Liver (tissue), 8 donors: ENCODE measurements at regions not wholly inside any gene's neighbourhood (a gene's known extent, or its start where the extent isn't known, plus 50 kb on each side); places are given as distances from the start of the nearest gene placed in this dataset.

Source experiments
- DNase-seq: peaks from one replicate; pipeline ENCODE4 v3.0.0-alpha.2; 2017; ENCODE audit warnings: low spot score
- H3K27ac ChIP-seq, 2 donors: one replicate each; pipeline ENCODE4 v1.7.0; 2013; ENCODE audit warnings: inconsistent platforms in 2 of 2, low read length in 2 of 2, control low read depth in 1 of 2, low read depth in 1 of 2, mild to moderate bottlenecking in 1 of 2
- H3K27me3 ChIP-seq, 4 donors: one replicate each; pipeline versions ENCODE4 v1.6.1 to v1.7.0; 2013; ENCODE audit warnings: low read length in 3 of 4, inconsistent platforms in 1 of 4, mild to moderate bottlenecking in 1 of 4, moderate library complexity in 1 of 4; ENCODE audit not compliant: control insufficient read depth in 4 of 4, insufficient read depth in 4 of 4
- H3K36me3 ChIP-seq, 4 donors: one replicate each; pipeline versions ENCODE4 v1.6.1 to v1.7.0; 2013; ENCODE audit warnings: low read length in 3 of 4, mild to moderate bottlenecking in 3 of 4, low read depth in 1 of 4, moderate library complexity in 1 of 4; ENCODE audit not compliant: control insufficient read depth in 4 of 4, insufficient read depth in 3 of 4
- H3K4me1 ChIP-seq, 4 donors: one replicate each; pipeline versions ENCODE4 v1.6.1 to v1.7.0; 2013; ENCODE audit warnings: low read length in 3 of 4, mild to moderate bottlenecking in 3 of 4, moderate library complexity in 1 of 4; ENCODE audit not compliant: control insufficient read depth in 4 of 4, insufficient read depth in 4 of 4
- H3K4me3 ChIP-seq, 3 donors: one replicate each; pipeline versions ENCODE4 v1.6.1 to v1.7.0; 2013; ENCODE audit warnings: low read length in 3 of 3, control low read depth in 1 of 3, low read depth in 1 of 3, mild to moderate bottlenecking in 1 of 3
- H3K9ac ChIP-seq, 2 donors: one replicate each; pipeline ENCODE4 v1.7.0; 2013; ENCODE audit warnings: low read length in 2 of 2, mild to moderate bottlenecking in 2 of 2, moderate library complexity in 2 of 2, control low read depth in 1 of 2, low read depth in 1 of 2
- H3K9me3 ChIP-seq, 4 donors: one replicate each; pipeline versions ENCODE4 v1.6.1 to v1.7.0; 2013; ENCODE audit warnings: low read length in 3 of 4; ENCODE audit not compliant: control insufficient read depth in 4 of 4
- EGR1 ChIP-seq, 2 donors: IDR thresholded peaks; 2 replicates each; pipeline ENCODE4 v1.6.1; 2016 to 2018; ENCODE audit warnings: antibody characterized with exemption in 2 of 2, low read depth in 2 of 2
- FOXA1 ChIP-seq: IDR thresholded peaks from 2 replicates; pipeline ENCODE4 v1.6.1; 2016; ENCODE audit warnings: antibody characterized with exemption
- HNF4G ChIP-seq: IDR thresholded peaks from 2 replicates; pipeline ENCODE4 v1.6.1; 2016; ENCODE audit warnings: antibody characterized with exemption
- JUND ChIP-seq, 2 donors: IDR thresholded peaks; 2 replicates each; pipeline ENCODE4 v1.6.1; 2016; ENCODE audit warnings: antibody characterized with exemption in 2 of 2
- NR2F2 ChIP-seq: IDR thresholded peaks from 2 replicates; pipeline ENCODE4 v1.6.1; 2016; ENCODE audit warnings: antibody characterized with exemption
- RAD21 ChIP-seq, 2 donors: IDR thresholded peaks; 2 replicates each; pipeline ENCODE4 v1.6.1; 2016; ENCODE audit warnings: antibody characterized with exemption in 2 of 2, mild to moderate bottlenecking in 2 of 2
- TAF1 ChIP-seq: conservative IDR thresholded peaks from 2 replicates; pipeline ENCODE4 v1.6.1; 2016; ENCODE audit warnings: antibody characterized with exemption, mild to moderate bottlenecking
- YY1 ChIP-seq: IDR thresholded peaks from 2 replicates; pipeline ENCODE4 v1.6.1; 2016; ENCODE audit warnings: antibody characterized with exemption, mild to moderate bottlenecking
- WGBS: extraction: QIAGEN DNeasy Blood & Tissue Kit; methylation state at CpG from one replicate; pipeline ENCODE4 v1.1.7; 2013; 5-methylcytosine and 5-hydroxymethylcytosine counted together
- TF ChIP-seq, protein P1 (sequence below): IDR thresholded peaks from 2 replicates; pipeline ENCODE4 v1.6.1; 2016; ENCODE audit warnings: antibody characterized with exemption
- TF ChIP-seq, protein P2 (sequence below): fragments of 150-350 bp; IDR thresholded peaks from 2 replicates; pipeline ENCODE4 v1.5.1; 2017; ENCODE audit warnings: improper control_type of control experiment, low read depth, low read length; ENCODE audit not compliant: missing input control
- TF ChIP-seq, protein P3 (sequence below): IDR thresholded peaks from 2 replicates; pipeline ENCODE4 v1.6.1; 2016; ENCODE audit warnings: antibody characterized with exemption
- TF ChIP-seq, protein P4 (sequence below): IDR thresholded peaks from 2 replicates; pipeline ENCODE4 v1.6.1; 2016; ENCODE audit warnings: antibody characterized with exemption, mild to moderate bottlenecking
- donor health status: healthy.
- donor health status: healthy.
- donor health status: healthy.
- donor health status: healthy.
- donor health status: healthy.

DNA sequence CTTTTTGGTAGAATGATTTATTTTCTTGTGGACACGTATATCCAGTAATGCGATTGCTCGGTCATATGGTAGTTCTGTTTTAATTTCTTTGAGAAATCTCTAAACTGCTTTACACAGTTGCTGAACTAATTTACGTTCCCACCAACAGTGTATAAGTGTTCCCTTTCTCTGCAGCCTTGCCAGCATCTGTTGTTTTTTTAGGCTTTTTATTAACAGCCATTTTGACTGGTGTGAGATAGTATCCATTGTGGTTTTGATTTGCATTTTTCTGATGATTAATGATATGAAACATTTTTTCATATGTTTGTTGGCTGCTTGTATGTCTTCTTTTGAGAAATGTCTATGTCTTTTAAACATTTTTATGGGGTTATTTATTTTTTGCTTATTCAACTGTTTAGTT lies 196.7 kb downstream of the MOXD1 start:
- H3K9ac ChIP-seq = no peak overlapping the region
- H3K9me3 ChIP-seq = no peaks in the 10 kb centered on the region
- 94% methylated on average over 4 of the region's 4 CpGs for WGBS
- no peak for DNase-seq
- H3K4me1 ChIP-seq = no peaks in the 10 kb centered on the region
- H3K27me3 ChIP-seq = no peaks in the 10 kb centered on the region
- no peak overlapping the region for H3K27ac ChIP-seq
- no peaks in the 10 kb centered on the region for H3K36me3 ChIP-seq
- H3K4me3 ChIP-seq = no peak overlapping the region
- TF ChIP-seq, protein P1, sequence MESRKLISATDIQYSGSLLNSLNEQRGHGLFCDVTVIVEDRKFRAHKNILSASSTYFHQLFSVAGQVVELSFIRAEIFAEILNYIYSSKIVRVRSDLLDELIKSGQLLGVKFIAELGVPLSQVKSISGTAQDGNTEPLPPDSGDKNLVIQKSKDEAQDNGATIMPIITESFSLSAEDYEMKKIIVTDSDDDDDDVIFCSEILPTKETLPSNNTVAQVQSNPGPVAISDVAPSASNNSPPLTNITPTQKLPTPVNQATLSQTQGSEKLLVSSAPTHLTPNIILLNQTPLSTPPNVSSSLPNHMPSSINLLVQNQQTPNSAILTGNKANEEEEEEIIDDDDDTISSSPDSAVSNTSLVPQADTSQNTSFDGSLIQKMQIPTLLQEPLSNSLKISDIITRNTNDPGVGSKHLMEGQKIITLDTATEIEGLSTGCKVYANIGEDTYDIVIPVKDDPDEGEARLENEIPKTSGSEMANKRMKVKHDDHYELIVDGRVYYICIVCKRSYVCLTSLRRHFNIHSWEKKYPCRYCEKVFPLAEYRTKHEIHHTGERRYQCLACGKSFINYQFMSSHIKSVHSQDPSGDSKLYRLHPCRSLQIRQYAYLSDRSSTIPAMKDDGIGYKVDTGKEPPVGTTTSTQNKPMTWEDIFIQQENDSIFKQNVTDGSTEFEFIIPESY = no peak
- TF ChIP-seq, protein P2, sequence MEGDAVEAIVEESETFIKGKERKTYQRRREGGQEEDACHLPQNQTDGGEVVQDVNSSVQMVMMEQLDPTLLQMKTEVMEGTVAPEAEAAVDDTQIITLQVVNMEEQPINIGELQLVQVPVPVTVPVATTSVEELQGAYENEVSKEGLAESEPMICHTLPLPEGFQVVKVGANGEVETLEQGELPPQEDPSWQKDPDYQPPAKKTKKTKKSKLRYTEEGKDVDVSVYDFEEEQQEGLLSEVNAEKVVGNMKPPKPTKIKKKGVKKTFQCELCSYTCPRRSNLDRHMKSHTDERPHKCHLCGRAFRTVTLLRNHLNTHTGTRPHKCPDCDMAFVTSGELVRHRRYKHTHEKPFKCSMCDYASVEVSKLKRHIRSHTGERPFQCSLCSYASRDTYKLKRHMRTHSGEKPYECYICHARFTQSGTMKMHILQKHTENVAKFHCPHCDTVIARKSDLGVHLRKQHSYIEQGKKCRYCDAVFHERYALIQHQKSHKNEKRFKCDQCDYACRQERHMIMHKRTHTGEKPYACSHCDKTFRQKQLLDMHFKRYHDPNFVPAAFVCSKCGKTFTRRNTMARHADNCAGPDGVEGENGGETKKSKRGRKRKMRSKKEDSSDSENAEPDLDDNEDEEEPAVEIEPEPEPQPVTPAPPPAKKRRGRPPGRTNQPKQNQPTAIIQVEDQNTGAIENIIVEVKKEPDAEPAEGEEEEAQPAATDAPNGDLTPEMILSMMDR = no peak
- no peak for TF ChIP-seq TAF1
- no peak for TF ChIP-seq FOXA1
- no peak for TF ChIP-seq EGR1 (IDR thresholded peaks at IDR 0.05; ENCODE audit: low read depth in 2 of 2)
- no peak for TF ChIP-seq RAD21 (IDR thresholded peaks at IDR 0.05)
- no peak for TF ChIP-seq YY1
- no peak for TF ChIP-seq NR2F2
- no peak for TF ChIP-seq HNF4G
- TF ChIP-seq, protein P3, sequence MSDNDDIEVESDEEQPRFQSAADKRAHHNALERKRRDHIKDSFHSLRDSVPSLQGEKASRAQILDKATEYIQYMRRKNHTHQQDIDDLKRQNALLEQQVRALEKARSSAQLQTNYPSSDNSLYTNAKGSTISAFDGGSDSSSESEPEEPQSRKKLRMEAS = no peak
- TF ChIP-seq JUND (IDR thresholded peaks at IDR 0.05) = no peak
- TF ChIP-seq, protein P4, sequence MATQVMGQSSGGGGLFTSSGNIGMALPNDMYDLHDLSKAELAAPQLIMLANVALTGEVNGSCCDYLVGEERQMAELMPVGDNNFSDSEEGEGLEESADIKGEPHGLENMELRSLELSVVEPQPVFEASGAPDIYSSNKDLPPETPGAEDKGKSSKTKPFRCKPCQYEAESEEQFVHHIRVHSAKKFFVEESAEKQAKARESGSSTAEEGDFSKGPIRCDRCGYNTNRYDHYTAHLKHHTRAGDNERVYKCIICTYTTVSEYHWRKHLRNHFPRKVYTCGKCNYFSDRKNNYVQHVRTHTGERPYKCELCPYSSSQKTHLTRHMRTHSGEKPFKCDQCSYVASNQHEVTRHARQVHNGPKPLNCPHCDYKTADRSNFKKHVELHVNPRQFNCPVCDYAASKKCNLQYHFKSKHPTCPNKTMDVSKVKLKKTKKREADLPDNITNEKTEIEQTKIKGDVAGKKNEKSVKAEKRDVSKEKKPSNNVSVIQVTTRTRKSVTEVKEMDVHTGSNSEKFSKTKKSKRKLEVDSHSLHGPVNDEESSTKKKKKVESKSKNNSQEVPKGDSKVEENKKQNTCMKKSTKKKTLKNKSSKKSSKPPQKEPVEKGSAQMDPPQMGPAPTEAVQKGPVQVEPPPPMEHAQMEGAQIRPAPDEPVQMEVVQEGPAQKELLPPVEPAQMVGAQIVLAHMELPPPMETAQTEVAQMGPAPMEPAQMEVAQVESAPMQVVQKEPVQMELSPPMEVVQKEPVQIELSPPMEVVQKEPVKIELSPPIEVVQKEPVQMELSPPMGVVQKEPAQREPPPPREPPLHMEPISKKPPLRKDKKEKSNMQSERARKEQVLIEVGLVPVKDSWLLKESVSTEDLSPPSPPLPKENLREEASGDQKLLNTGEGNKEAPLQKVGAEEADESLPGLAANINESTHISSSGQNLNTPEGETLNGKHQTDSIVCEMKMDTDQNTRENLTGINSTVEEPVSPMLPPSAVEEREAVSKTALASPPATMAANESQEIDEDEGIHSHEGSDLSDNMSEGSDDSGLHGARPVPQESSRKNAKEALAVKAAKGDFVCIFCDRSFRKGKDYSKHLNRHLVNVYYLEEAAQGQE = no peak

DNA sequence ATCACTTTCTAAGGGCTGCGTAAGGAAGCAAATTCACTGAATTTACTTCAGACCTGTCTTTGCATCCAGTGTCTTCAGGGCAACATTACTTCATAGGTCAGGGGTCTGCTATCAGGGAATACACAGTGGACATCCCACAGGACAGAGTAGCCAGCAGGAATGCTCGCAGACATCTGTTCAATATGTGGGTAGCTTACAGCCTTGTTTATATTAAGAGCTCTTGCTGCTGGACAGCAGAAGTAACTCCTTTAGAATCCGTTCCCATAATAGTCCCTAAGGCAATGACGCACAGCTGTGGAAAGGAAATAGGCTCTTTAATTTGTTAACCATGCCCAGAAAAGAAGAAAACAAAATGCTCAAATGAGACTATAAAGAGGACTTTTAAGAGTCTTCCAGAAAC lies 198.7 kb downstream of the MOXD1 start:
- no peak for DNase-seq
- no peak overlapping the region for H3K4me3 ChIP-seq

More for the DNA sequence above, 198.7 kb downstream of the MOXD1 start:
- Histone ChIP-seq H3K27ac (no peak overlapping the region), H3K9me3 (no peaks in the 10 kb centered on the region), H3K4me1 (no peaks in the 10 kb centered on the region), H3K27me3 (no peaks in the 10 kb centered on the region), H3K36me3 (no peaks in the 10 kb centered on the region), H3K9ac (no peak overlapping the region)
- TF ChIP-seq, protein P1 = no peak
- TF ChIP-seq, protein P4 = peak; percentile 94
- 82% methylated on average over 4 of the region's 4 CpGs for WGBS
